GF-D8 (cell line): ENCODE measurements at regions not wholly inside any gene's neighbourhood (a gene's known extent, or its start where the extent isn't known, plus 50 kb on each side); places are given as distances from the start of the nearest gene placed in this dataset.
"Not testable (repeated sequence)": the region's sequence is repeated elsewhere in the genome, so short reads cannot be mapped to it uniquely, and the experiment has no call there.

Experiments
- DNase-seq: peaks from one replicate; lab custom pipeline; 2025; lab: John Stamatoyannopoulos, UW

- DNase-seq, result not testable (repeated sequence)
Measured at GRCh38 chr12:74281401-74282180, 256.0 kb upstream of the ATXN7L3B start.

- no peak for DNase-seq
Measured at GRCh38 chr12:74283646-74284045, 254.0 kb upstream of the ATXN7L3B start.

- DNase-seq, result no peak
Measured at GRCh38 chr12:74285773-74286172, 251.9 kb upstream of the ATXN7L3B start.

GRCh38 chr12:74286254-74286653, 251.4 kb upstream of the ATXN7L3B start:
- DNase-seq, result no peak

- no peak for DNase-seq
Measured at GRCh38 chr12:74292351-74293194, 245.1 kb upstream of the ATXN7L3B start.

- DNase-seq, result no peak
Measured at GRCh38 chr12:74293689-74294131, 243.9 kb upstream of the ATXN7L3B start.

GRCh38 chr12:74317078-74317601, 220.5 kb upstream of the ATXN7L3B start:
- DNase-seq, result no peak

- DNase-seq, result no peak
Measured at GRCh38 chr12:74317741-74318140, 219.9 kb upstream of the ATXN7L3B start.

- no peak for DNase-seq
Measured at GRCh38 chr12:74319886-74320285, 217.7 kb upstream of the ATXN7L3B start.

- DNase-seq, result no peak
Measured at GRCh38 chr12:74321381-74321780, 216.3 kb upstream of the ATXN7L3B start.

- DNase-seq, result no peak
Measured at GRCh38 chr12:74322792-74323191, 214.8 kb upstream of the ATXN7L3B start.

- DNase-seq, result no peak
Measured at GRCh38 chr12:74328623-74329022, 209.0 kb upstream of the ATXN7L3B start.

GRCh38 chr12:74334780-74335179, 202.9 kb upstream of the ATXN7L3B start:
- DNase-seq, result no peak

GRCh38 chr12:74337951-74338350, 199.7 kb upstream of the ATXN7L3B start:
- DNase-seq, result no peak

- DNase-seq, result no peak
Measured at GRCh38 chr12:74339211-74339610, 198.4 kb upstream of the ATXN7L3B start.

GRCh38 chr12:74349925-74350324, 187.7 kb upstream of the ATXN7L3B start:
- no peak for DNase-seq

- no peak for DNase-seq
Measured at GRCh38 chr12:74365178-74365964, 172.3 kb upstream of the ATXN7L3B start.

- DNase-seq, result no peak
Measured at GRCh38 chr12:74370608-74371216, 166.9 kb upstream of the ATXN7L3B start.

GRCh38 chr12:74379114-74379513, 158.5 kb upstream of the ATXN7L3B start:
- no peak for DNase-seq

- DNase-seq, result no peak
Measured at GRCh38 chr12:74381958-74382357, 155.7 kb upstream of the ATXN7L3B start.

GRCh38 chr12:74382983-74383382, 154.7 kb upstream of the ATXN7L3B start:
- no peak for DNase-seq

GRCh38 chr12:74391283-74391682, 146.4 kb upstream of the ATXN7L3B start:
- no peak for DNase-seq
